GM18508 (cell line): ENCODE measurements at regions not wholly inside any gene's neighbourhood (a gene's known extent, or its start where the extent isn't known, plus 50 kb on each side); places are given as distances from the start of the nearest gene placed in this dataset.
"Not testable (repeated sequence)": the region's sequence is repeated elsewhere in the genome, so short reads cannot be mapped to it uniquely, and the experiment has no call there.

Experiments
- ATAC-seq: cut with Tn5 transposase; IDR thresholded peaks from one replicate; pipeline ENCODE4 v1.9.1; 2021; ENCODE audit warnings: moderate number of reproducible peaks; ENCODE audit not compliant: insufficient read depth, unreplicated experiment

- no peak for ATAC-seq
Measured at GRCh38 chr5:133859073-133859472, 109.4 kb downstream of the C5orf15 start.

- ATAC-seq, result not testable (repeated sequence)
Measured at GRCh38 chr5:133857595-133858313, 110.7 kb downstream of the C5orf15 start.

- no peak for ATAC-seq
Measured at GRCh38 chr5:133854554-133854953, 113.9 kb downstream of the C5orf15 start.

- ATAC-seq, result no peak
Measured at GRCh38 chr5:133853646-133854365, 114.6 kb downstream of the C5orf15 start.

- ATAC-seq, result no peak
Measured at GRCh38 chr5:133851521-133851920, 116.9 kb downstream of the C5orf15 start.

GRCh38 chr5:133850811-133851210 lies 117.6 kb downstream of the C5orf15 start:
- no peak for ATAC-seq

GRCh38 chr5:133849116-133849515 lies 119.3 kb downstream of the C5orf15 start:
- ATAC-seq, result no peak

GRCh38 chr5:133848341-133848811 lies 120.0 kb downstream of the C5orf15 start:
- ATAC-seq, result no peak

- no peak for ATAC-seq
Measured at GRCh38 chr5:133847886-133848285, 120.5 kb downstream of the C5orf15 start.

GRCh38 chr5:133847301-133847700 lies 121.1 kb downstream of the C5orf15 start:
- no peak for ATAC-seq

- ATAC-seq, result no peak
Measured at GRCh38 chr5:133846478-133847226, 121.8 kb downstream of the C5orf15 start.

GRCh38 chr5:133845271-133845670 lies 123.2 kb downstream of the C5orf15 start:
- no peak for ATAC-seq

GRCh38 chr5:133844836-133845235 lies 123.6 kb downstream of the C5orf15 start:
- ATAC-seq, result no peak

- ATAC-seq, result no peak
Measured at GRCh38 chr5:133843911-133844310, 124.5 kb downstream of the C5orf15 start.

- no peak for ATAC-seq
Measured at GRCh38 chr5:133842846-133843611, 125.4 kb downstream of the C5orf15 start.

GRCh38 chr5:133841831-133842750 lies 126.3 kb downstream of the C5orf15 start:
- no peak for ATAC-seq

GRCh38 chr5:133840168-133840567 lies 128.3 kb downstream of the C5orf15 start:
- ATAC-seq, result no peak

GRCh38 chr5:133839721-133840120 lies 128.7 kb downstream of the C5orf15 start:
- ATAC-seq, result no peak

GRCh38 chr5:133839090-133839489 lies 129.3 kb downstream of the C5orf15 start:
- ATAC-seq, result no peak
